ENCODE measurements at regions not wholly inside any gene's neighbourhood (a gene's known extent, or its start where the extent isn't known, plus 50 kb on each side); places are given as distances from the start of the nearest gene placed in this dataset.

DNA sequence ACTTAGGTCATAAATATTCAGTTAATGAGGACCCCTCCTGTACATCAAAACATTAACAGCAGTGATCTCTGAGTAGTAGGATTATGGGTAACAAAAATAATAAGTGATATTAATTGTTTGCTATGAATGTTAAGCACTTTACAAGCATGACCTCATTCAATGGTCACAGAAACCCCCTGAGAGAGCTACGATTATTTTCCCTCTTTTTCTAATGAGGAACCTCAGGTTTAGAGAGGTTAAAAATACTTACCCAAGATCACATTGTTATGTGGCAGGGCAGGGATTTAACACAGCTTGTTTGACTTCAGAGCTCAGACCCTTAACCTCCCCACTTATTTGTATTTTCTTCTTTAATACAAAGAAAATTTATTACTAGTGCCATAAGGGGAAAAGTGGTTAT, 228.2 kb downstream of the TBL1XR1 start:
- TF ChIP-seq, protein P1, sequence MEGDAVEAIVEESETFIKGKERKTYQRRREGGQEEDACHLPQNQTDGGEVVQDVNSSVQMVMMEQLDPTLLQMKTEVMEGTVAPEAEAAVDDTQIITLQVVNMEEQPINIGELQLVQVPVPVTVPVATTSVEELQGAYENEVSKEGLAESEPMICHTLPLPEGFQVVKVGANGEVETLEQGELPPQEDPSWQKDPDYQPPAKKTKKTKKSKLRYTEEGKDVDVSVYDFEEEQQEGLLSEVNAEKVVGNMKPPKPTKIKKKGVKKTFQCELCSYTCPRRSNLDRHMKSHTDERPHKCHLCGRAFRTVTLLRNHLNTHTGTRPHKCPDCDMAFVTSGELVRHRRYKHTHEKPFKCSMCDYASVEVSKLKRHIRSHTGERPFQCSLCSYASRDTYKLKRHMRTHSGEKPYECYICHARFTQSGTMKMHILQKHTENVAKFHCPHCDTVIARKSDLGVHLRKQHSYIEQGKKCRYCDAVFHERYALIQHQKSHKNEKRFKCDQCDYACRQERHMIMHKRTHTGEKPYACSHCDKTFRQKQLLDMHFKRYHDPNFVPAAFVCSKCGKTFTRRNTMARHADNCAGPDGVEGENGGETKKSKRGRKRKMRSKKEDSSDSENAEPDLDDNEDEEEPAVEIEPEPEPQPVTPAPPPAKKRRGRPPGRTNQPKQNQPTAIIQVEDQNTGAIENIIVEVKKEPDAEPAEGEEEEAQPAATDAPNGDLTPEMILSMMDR (IDR thresholded peaks at IDR 0.05; ENCODE audit: low read depth, low read length, missing control alignments) = no peak
- no peak for DNase-seq
- Histone ChIP-seq H3K27me3 (replicated peaks) (no peaks in the 10 kb centered on the region), H3K36me3 (replicated peaks) (no peaks in the 10 kb centered on the region), H3K4me3 (ENCODE audit: low read depth, low read length) (no peak overlapping the region), H3K27ac (no peak overlapping the region)
- in situ Hi-C loops (cut with HindIII; ENCODE audit: low pct_ligation_motif_present, low sequenced_read_pairs) = no loop called here

- Histone ChIP-seq H3K27ac (no peak overlapping the region), H3K27me3 (replicated peaks) (no peaks in the 10 kb centered on the region), H3K36me3 (replicated peaks) (no peaks in the 10 kb centered on the region), H3K4me3 (ENCODE audit: low read depth, low read length) (no peak overlapping the region)
- no peak for DNase-seq
- TF ChIP-seq, protein P1 (IDR thresholded peaks at IDR 0.05; ENCODE audit: low read depth, low read length, missing control alignments) = no peak
- in situ Hi-C loops (cut with HindIII; ENCODE audit: low pct_ligation_motif_present, low sequenced_read_pairs) = no loop called here
Observed at GRCh38 chr3:176968631-176969030, 228.7 kb downstream of the TBL1XR1 start.

DNA sequence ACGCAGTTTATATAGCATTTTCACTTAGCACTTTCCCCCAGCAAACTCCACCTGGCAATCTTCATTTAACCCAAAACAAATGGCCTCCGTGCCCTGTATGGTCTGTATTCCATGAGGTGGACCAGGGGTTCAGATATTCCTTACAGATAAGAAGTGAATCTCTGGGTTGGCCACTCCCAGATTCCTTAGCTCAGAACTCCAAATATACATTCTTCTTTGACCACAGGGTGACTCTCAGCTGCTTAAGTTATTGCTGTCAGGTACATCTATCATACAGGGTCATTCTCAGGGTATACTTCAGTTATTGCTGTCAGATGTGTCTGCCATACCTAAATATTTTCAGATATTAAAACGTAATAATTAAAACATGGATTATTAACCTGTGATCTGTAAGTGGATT, 229.8 kb downstream of the TBL1XR1 start:
- in situ Hi-C loops (cut with HindIII; ENCODE audit: low pct_ligation_motif_present, low sequenced_read_pairs) = no loop called here
- Histone ChIP-seq H3K27ac (no peak overlapping the region), H3K27me3 (replicated peaks) (no peaks in the 10 kb centered on the region), H3K36me3 (replicated peaks) (no peaks in the 10 kb centered on the region), H3K4me3 (ENCODE audit: low read depth, low read length) (no peak overlapping the region)
- peak; percentile 14 for DNase-seq
- TF ChIP-seq, protein P1 (IDR thresholded peaks at IDR 0.05; ENCODE audit: low read depth, low read length, missing control alignments) = no peak

DNA sequence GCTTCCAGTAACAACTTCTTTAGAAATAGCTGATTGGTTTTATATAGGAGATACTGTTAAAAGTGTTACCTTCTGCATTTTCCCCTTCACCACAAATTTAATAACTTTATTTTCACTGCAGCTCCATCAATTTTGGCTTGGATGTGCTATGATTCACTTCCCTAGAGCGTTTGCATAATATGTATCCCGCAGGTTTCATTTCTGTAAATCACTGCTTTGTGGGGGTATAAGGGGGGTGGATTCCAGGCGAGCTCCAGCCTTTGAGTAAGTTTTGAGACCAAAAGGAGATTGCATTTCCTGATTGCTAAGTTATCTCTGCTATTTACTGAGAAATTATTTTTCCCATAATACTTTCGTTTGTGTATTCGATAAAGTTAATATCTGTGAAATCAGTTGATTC, 232.6 kb downstream of the TBL1XR1 start:
- H3K4me3 ChIP-seq (ENCODE audit: low read depth, low read length) = no peak overlapping the region
- in situ Hi-C loops (cut with HindIII; ENCODE audit: low pct_ligation_motif_present, low sequenced_read_pairs) = no loop called here
- TF ChIP-seq, protein P1 (IDR thresholded peaks at IDR 0.05; ENCODE audit: low read depth, low read length, missing control alignments) = no peak
- DNase-seq = no peak
- H3K36me3 ChIP-seq (replicated peaks) = no peaks in the 10 kb centered on the region
- H3K27ac ChIP-seq = no peak overlapping the region
- H3K27me3 ChIP-seq (replicated peaks) = no peaks in the 10 kb centered on the region

- no peak for DNase-seq
- H3K4me3 ChIP-seq (ENCODE audit: low read depth, low read length) = no peak overlapping the region
- H3K36me3 ChIP-seq (replicated peaks) = no peaks in the 10 kb centered on the region
- no peak overlapping the region for H3K27ac ChIP-seq
- TF ChIP-seq, protein P1 (IDR thresholded peaks at IDR 0.05; ENCODE audit: low read depth, low read length, missing control alignments) = no peak
- in situ Hi-C loops (cut with HindIII; ENCODE audit: low pct_ligation_motif_present, low sequenced_read_pairs) = no loop called here
- H3K27me3 ChIP-seq (replicated peaks) = no peaks in the 10 kb centered on the region
Observed at GRCh38 chr3:176961916-176962315, 235.4 kb downstream of the TBL1XR1 start.

DNA sequence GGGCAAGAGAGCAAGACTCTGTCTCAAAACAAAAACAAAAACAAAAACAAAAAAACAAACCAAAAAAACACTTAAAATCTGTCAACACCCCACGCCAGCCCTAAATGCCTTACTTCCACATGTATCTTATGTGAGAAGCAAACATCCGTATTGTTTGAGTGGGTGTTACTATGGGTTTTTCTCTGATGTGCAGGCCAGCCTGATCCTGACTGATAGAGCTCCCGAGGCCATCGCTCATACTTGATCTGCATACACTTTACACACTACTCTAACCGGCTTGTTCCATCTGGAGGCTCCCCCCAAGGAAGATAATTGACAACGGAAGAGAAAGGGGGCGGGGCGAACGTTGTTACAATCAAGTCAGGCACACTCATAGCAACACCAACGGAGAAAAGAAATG, 237.4 kb downstream of the TBL1XR1 start:
- DNase-seq = no peak
- H3K27ac ChIP-seq = no peak overlapping the region
- H3K36me3 ChIP-seq (replicated peaks) = no peaks in the 10 kb centered on the region
- H3K4me3 ChIP-seq (ENCODE audit: low read depth, low read length) = no peak overlapping the region
- TF ChIP-seq, protein P1 (IDR thresholded peaks at IDR 0.05; ENCODE audit: low read depth, low read length, missing control alignments) = no peak
- in situ Hi-C loops (cut with HindIII; ENCODE audit: low pct_ligation_motif_present, low sequenced_read_pairs) = no loop called here
- no peaks in the 10 kb centered on the region for H3K27me3 ChIP-seq (replicated peaks)
